ENCODE measurements at regions not wholly inside any gene's neighbourhood (a gene's known extent, or its start where the extent isn't known, plus 50 kb on each side); places are given as distances from the start of the nearest gene placed in this dataset.

DNA sequence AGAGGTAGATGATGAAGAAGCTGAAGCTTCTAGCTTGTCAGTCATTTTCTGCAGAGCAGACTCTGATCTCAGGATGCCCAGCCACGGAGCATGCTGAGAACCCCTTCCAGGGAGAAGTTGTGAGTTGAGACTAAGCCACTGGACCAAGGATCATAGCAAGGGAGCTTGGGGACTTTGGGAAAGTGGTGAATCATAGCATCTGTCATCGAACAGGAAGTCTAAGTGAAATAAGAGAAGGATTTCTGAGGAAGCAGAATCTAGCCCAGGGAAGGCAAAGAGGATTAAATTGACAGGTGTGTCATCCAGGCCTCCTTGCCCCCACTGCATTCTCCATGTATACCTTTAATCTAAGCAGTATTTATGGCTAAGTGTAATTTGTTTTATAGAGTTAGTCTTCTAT, 71.8 kb upstream of the TMEM108 start:
- Histone ChIP-seq H3K9me3 (no peaks in the 10 kb centered on the region), H3K4me3 (no peak overlapping the region), H3K36me3 (no peaks in the 10 kb centered on the region), H3K27me3 (no peaks in the 10 kb centered on the region), H3K27ac (no peak overlapping the region), H3K4me1 (no peaks in the 10 kb centered on the region)
- no peak for DNase-seq
- TF ChIP-seq CTCF (IDR thresholded peaks at IDR 0.05) (no peak), POLR2A (IDR thresholded peaks at IDR 0.05) (no peak)
- intact Hi-C loops (cut with DNase I; ENCODE audit: low total_unique reads) = no loop called here

GRCh38 chr3:132964266-132964665, 73.9 kb upstream of the TMEM108 start:
- DNase-seq = no peak
- Histone ChIP-seq H3K36me3 (no peaks in the 10 kb centered on the region), H3K4me1 (no peaks in the 10 kb centered on the region), H3K27me3 (no peaks in the 10 kb centered on the region), H3K9me3 (no peaks in the 10 kb centered on the region), H3K4me3 (no peak overlapping the region), H3K27ac (no peak overlapping the region)
- no peak for TF ChIP-seq CTCF (IDR thresholded peaks at IDR 0.05)
- TF ChIP-seq POLR2A (IDR thresholded peaks at IDR 0.05) = no peak
- intact Hi-C loops (cut with DNase I; ENCODE audit: low total_unique reads) = no loop called here

DNA sequence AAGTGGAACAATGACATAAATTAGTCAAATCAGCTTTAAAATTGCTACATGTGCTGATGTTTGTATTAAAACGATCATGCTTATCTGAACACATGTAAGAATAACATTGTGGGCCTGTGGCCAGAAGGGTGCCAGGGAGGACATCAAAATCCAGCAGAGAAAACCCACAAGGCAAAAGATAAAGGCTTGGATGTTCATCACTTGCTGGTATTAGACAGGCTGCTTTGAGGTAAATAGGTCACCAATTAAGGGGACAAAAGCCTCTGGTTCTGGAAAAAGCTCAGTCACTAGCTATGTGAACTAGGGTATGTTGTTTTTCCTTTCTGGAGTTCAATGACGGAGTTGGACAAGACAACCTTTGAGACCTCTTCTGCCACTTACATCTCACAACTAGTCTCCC, 74.4 kb upstream of the TMEM108 start:
- no peak for DNase-seq
- no peaks in the 10 kb centered on the region for H3K9me3 ChIP-seq
- no peaks in the 10 kb centered on the region for H3K36me3 ChIP-seq
- H3K4me3 ChIP-seq = no peak overlapping the region
- intact Hi-C loops (cut with DNase I; ENCODE audit: low total_unique reads) = no loop called here
- no peaks in the 10 kb centered on the region for H3K4me1 ChIP-seq
- H3K27me3 ChIP-seq = no peaks in the 10 kb centered on the region
- TF ChIP-seq CTCF (IDR thresholded peaks at IDR 0.05) (no peak), POLR2A (IDR thresholded peaks at IDR 0.05) (no peak)
- no peak overlapping the region for H3K27ac ChIP-seq

- TF ChIP-seq CTCF (IDR thresholded peaks at IDR 0.05) (no peak), POLR2A (IDR thresholded peaks at IDR 0.05) (no peak)
- no peaks in the 10 kb centered on the region for H3K36me3 ChIP-seq
- no peak for DNase-seq
- no peaks in the 10 kb centered on the region for H3K27me3 ChIP-seq
- intact Hi-C loops (cut with DNase I; ENCODE audit: low total_unique reads) = no loop called here
- H3K9me3 ChIP-seq = no peaks in the 10 kb centered on the region
- no peak overlapping the region for H3K27ac ChIP-seq
- H3K4me1 ChIP-seq = no peaks in the 10 kb centered on the region
- H3K4me3 ChIP-seq = no peak overlapping the region
Observed at GRCh38 chr3:132961991-132962390, 76.2 kb upstream of the TMEM108 start.

GRCh38 chr3:132953683-132954082, 84.5 kb upstream of the TMEM108 start:
- intact Hi-C loops (cut with DNase I; ENCODE audit: low total_unique reads) = no loop called here
- Histone ChIP-seq H3K36me3 (no peaks in the 10 kb centered on the region), H3K4me1 (no peaks in the 10 kb centered on the region), H3K27me3 (no peaks in the 10 kb centered on the region), H3K4me3 (no peak overlapping the region), H3K27ac (no peak overlapping the region), H3K9me3 (no peaks in the 10 kb centered on the region)
- DNase-seq = no peak
- TF ChIP-seq POLR2A (IDR thresholded peaks at IDR 0.05) = no peak
- no peak for TF ChIP-seq CTCF (IDR thresholded peaks at IDR 0.05)

Data from uterus (tissue), 3 donors.